ENCODE measurements at regions not wholly inside any gene's neighbourhood (a gene's known extent, or its start where the extent isn't known, plus 50 kb on each side); places are given as distances from the start of the nearest gene placed in this dataset.

- no peaks in the 10 kb centered on the region for H3K27me3 ChIP-seq
Observed at GRCh38 chr12:131219670-131220330, 266.1 kb downstream of the ADGRD1 start.

DNA sequence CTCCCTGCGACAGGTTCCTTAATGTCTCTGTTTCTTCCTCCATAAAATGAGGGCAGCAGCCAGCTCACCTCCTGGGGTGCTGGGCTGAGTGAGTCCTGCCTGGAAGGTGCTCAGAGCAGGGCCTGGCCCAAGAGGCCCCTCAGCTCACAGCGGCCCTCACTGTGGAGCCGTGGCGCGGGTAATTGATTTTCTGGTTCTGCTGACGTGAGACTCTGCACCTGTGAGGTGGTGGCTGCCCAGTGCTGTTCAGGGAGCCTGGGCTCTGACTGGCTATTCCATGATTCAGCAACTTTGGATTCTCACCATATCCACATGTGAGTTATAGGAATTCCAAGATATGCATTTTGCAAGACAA, 266.6 kb downstream of the ADGRD1 start:
- Histone ChIP-seq H3K4me1 (no peaks in the 10 kb centered on the region), H3K9me3 (no peaks in the 10 kb centered on the region), H3K27ac (no peak overlapping the region), H3K36me3 (no peaks in the 10 kb centered on the region), H3K4me3 (no peak overlapping the region), H3K27me3 (no peaks in the 10 kb centered on the region)
- intact Hi-C loops (cut with DNase I; ENCODE audit: low total_unique reads): no loop called here
- TF ChIP-seq CTCF (IDR thresholded peaks at IDR 0.05) (no peak), POLR2A (IDR thresholded peaks at IDR 0.05) (no peak)
- no peak for DNase-seq

More at GRCh38 chr12:131219670-131220330, 266.1 kb downstream of the ADGRD1 start:
- TF ChIP-seq CTCF (IDR thresholded peaks at IDR 0.05): no peak
- no peak for TF ChIP-seq POLR2A (IDR thresholded peaks at IDR 0.05)
- no peaks in the 10 kb centered on the region for H3K9me3 ChIP-seq
- H3K36me3 ChIP-seq: no peaks in the 10 kb centered on the region
- H3K4me3 ChIP-seq: no peak overlapping the region
- H3K27ac ChIP-seq: no peak overlapping the region
- H3K4me1 ChIP-seq: no peaks in the 10 kb centered on the region
- no peak for DNase-seq
- intact Hi-C loops (cut with DNase I; ENCODE audit: low total_unique reads): no loop called here

DNA sequence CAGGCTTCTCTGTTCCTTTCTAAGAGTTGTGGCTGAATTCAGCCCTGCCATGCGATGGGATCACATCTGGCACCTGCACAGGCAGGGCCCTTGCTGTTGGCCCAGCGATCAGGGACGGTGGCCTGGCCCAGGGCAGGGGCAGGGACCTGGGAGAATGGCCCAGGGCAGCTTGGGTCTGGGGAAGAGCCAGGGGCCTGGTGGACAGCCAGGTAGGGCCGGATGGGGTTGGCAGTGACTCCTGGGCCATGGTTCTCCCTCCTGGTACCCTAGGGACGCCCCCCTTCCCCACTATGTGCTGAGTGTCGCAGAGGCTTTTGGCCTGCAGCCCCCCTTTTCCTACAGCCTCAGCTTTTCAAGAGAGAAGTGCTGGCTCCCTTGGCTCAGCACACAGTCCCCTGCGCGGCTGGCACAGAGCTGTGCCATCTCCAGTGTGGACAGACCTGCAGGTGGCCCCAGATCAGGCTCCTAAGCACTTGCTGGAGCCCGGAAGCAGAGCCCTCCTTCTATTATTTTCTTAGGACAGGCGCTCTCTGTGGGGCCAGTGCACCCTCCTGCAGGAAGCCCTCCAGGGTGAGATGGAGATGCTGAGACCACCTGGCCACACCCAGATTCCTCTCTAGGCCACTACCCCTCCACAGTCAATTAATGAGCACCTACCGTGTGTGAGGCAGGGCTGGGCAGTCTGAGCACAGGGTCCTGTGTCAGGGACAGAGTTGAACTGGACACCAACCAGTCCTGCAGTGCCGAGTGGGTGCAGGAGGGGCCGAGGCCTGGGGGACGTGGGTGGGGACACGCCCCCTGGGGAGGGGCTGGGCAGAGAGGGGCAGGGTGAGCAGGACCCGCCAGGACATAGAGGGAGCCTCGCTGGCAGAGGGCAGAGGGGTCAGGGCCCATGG, 267.6 kb downstream of the ADGRD1 start:
- H3K27ac ChIP-seq: no peak overlapping the region
- no peaks in the 10 kb centered on the region for H3K9me3 ChIP-seq
- intact Hi-C loops (cut with DNase I; ENCODE audit: low total_unique reads): no loop called here
- no peaks in the 10 kb centered on the region for H3K36me3 ChIP-seq
- H3K27me3 ChIP-seq: no peaks in the 10 kb centered on the region
- no peak for DNase-seq
- no peaks in the 10 kb centered on the region for H3K4me1 ChIP-seq
- H3K4me3 ChIP-seq: no peak overlapping the region
- TF ChIP-seq POLR2A (IDR thresholded peaks at IDR 0.05): no peak
- no peak for TF ChIP-seq CTCF (IDR thresholded peaks at IDR 0.05)

- no peaks in the 10 kb centered on the region for H3K9me3 ChIP-seq
- H3K27me3 ChIP-seq: no peaks in the 10 kb centered on the region
- DNase-seq: no peak
- no peak for TF ChIP-seq POLR2A (IDR thresholded peaks at IDR 0.05)
- no peak for TF ChIP-seq CTCF (IDR thresholded peaks at IDR 0.05)
- no peak overlapping the region for H3K27ac ChIP-seq
- H3K36me3 ChIP-seq: no peaks in the 10 kb centered on the region
- no peak overlapping the region for H3K4me3 ChIP-seq
- no peaks in the 10 kb centered on the region for H3K4me1 ChIP-seq
- intact Hi-C loops (cut with DNase I; ENCODE audit: low total_unique reads): no loop called here
Observed at GRCh38 chr12:131221957-131222328, 268.2 kb downstream of the ADGRD1 start.

All from uterus (tissue), 3 donors.